Endodermal cell (in vitro differentiated cells): ENCODE measurements at regions not wholly inside any gene's neighbourhood (a gene's known extent, or its start where the extent isn't known, plus 50 kb on each side); places are given as distances from the start of the nearest gene placed in this dataset.
A peak's percentile ranks its signal among the peaks of the same experiment; 100 is the strongest.

ENCODE experiments used
- DNase-seq: peaks from one replicate; pipeline ENCODE4 v3.0.0-alpha.2; 2017
- H3K27ac ChIP-seq: 2 replicates; pipeline ENCODE4 v1.5.1; 2013; ENCODE audit warnings: mild to moderate bottlenecking, low read depth, low read length, moderate library complexity
- H3K27me3 ChIP-seq: 2 replicates; pipeline ENCODE4 v1.6.1; 2013; ENCODE audit warnings: mild to moderate bottlenecking, low read length, moderate library complexity; ENCODE audit not compliant: insufficient read depth, control insufficient read depth, poor library complexity, severe bottlenecking
- H3K36me3 ChIP-seq: 2 replicates; pipeline ENCODE4 v1.7.0; 2013; ENCODE audit warnings: mild to moderate bottlenecking, low read length, moderate library complexity; ENCODE audit not compliant: control insufficient read depth, insufficient read depth
- H3K4me1 ChIP-seq: one replicate; pipeline ENCODE4 v1.7.0; 2013; ENCODE audit warnings: low read length; ENCODE audit not compliant: control insufficient read depth, insufficient read depth
- H3K4me3 ChIP-seq: 2 replicates; pipeline ENCODE4 v1.5.1; 2013; ENCODE audit warnings: mild to moderate bottlenecking, low read length, moderate library complexity
- H3K9ac ChIP-seq: 2 replicates; pipeline ENCODE4 v1.6.1; 2013; ENCODE audit warnings: mild to moderate bottlenecking, low read length, moderate library complexity; ENCODE audit not compliant: poor library complexity, severe bottlenecking; ENCODE audit errors: extremely low read depth
- H3K9me3 ChIP-seq: 2 replicates; pipeline ENCODE4 v1.6.1; 2013; ENCODE audit warnings: mild to moderate bottlenecking, low read length, moderate library complexity; ENCODE audit not compliant: control insufficient read depth
- H3K27ac Mint-ChIP-seq: 2 replicates; pipeline ENCODE4 v1.8.0; 2020; ENCODE audit warnings: mixed read lengths
- H3K27me3 Mint-ChIP-seq: 2 replicates; pipeline ENCODE4 v1.8.0; 2021; ENCODE audit warnings: mild to moderate bottlenecking, mixed read lengths; ENCODE audit not compliant: insufficient read depth
- H3K36me3 Mint-ChIP-seq: 2 replicates; pipeline ENCODE4 v1.8.0; 2020; ENCODE audit warnings: low read depth, mixed read lengths
- H3K4me1 Mint-ChIP-seq: 2 replicates; pipeline ENCODE4 v1.8.0; 2020; ENCODE audit warnings: mixed read lengths
- H3K4me3 Mint-ChIP-seq: 2 replicates; pipeline ENCODE4 v1.8.0; 2020; ENCODE audit warnings: mild to moderate bottlenecking, moderate library complexity, mixed read lengths
- H3K9me3 Mint-ChIP-seq: 2 replicates; pipeline ENCODE4 v1.8.0; 2020; ENCODE audit warnings: mild to moderate bottlenecking, mixed read lengths
- CTCF ChIP-seq: fragments of 200-600 bp; sonication (generic); conservative IDR thresholded peaks from 2 replicates; pipeline ENCODE4 v1.5.0; 2021; ENCODE audit warnings: antibody characterized with exemption, mild to moderate bottlenecking
- WGBS, 2 experiments: methylation state at CpG; one replicate each; pipeline versions ENCODE4 v1.1.5 to v1.1.7; 2013; ENCODE audit warnings: missing lambda C conversion rate in 2 of 2, mixed read lengths in 1 of 2; ENCODE audit not compliant: insufficient coverage in 1 of 2, insufficient read length in 1 of 2; 5-methylcytosine and 5-hydroxymethylcytosine counted together

GRCh38 chrX:88526385-88526784 lies 220.6 kb upstream of the CPXCR1 start:
- Histone ChIP-seq H3K9ac (no peak overlapping the region), H3K27me3 (no peaks in the 10 kb centered on the region), H3K4me1 (no peaks in the 10 kb centered on the region), H3K9me3 (no peaks in the 10 kb centered on the region), H3K36me3 (no peaks in the 10 kb centered on the region), H3K4me3 (no peak overlapping the region), H3K27ac (no peak overlapping the region)
- Mint-ChIP-seq H3K4me1 (no peaks in the 10 kb centered on the region), H3K27ac (no peak overlapping the region), H3K27me3 (no peaks in the 10 kb centered on the region), H3K4me3 (no peak overlapping the region), H3K36me3 (no peaks in the 10 kb centered on the region), H3K9me3 (peaks cover 10% of the 10 kb centered on the region)
- no peak for DNase-seq
- WGBS, 2 experiments: no CpG with 5 or more reads among the region's 1 CpG
- no peak for TF ChIP-seq CTCF

- H3K4me1 Mint-ChIP-seq: peaks cover 15% of the 10 kb centered on the region
- H3K36me3 Mint-ChIP-seq: no peaks in the 10 kb centered on the region
- no peak overlapping the region for H3K4me3 ChIP-seq
- 87% methylated on average over 2 of the region's 3 CpGs; no CpG with 5 or more reads in 1 of the 2 experiments for WGBS, 2 experiments
- H3K9ac ChIP-seq: no peak overlapping the region
- no peak for DNase-seq
- H3K27me3 ChIP-seq: no peaks in the 10 kb centered on the region
- H3K27ac Mint-ChIP-seq: no peak overlapping the region
- H3K27ac ChIP-seq: no peak overlapping the region
- no peaks in the 10 kb centered on the region for H3K36me3 ChIP-seq
- H3K9me3 Mint-ChIP-seq: peaks cover 3% of the 10 kb centered on the region
- H3K27me3 Mint-ChIP-seq: no peaks in the 10 kb centered on the region
- H3K4me1 ChIP-seq: no peaks in the 10 kb centered on the region
- no peaks in the 10 kb centered on the region for H3K9me3 ChIP-seq
- no peak for TF ChIP-seq CTCF
- H3K4me3 Mint-ChIP-seq: no peak overlapping the region
Observed at GRCh38 chrX:88558421-88558820, 188.6 kb upstream of the CPXCR1 start.

GRCh38 chrX:88560673-88561330 lies 186.2 kb upstream of the CPXCR1 start:
- Histone ChIP-seq H3K36me3 (no peaks in the 10 kb centered on the region), H3K4me3 (peak overlapping the region; percentile 49), H3K27ac (no peak overlapping the region), H3K9ac (no peak overlapping the region), H3K4me1 (no peaks in the 10 kb centered on the region), H3K27me3 (no peaks in the 10 kb centered on the region), H3K9me3 (no peaks in the 10 kb centered on the region)
- H3K9me3 Mint-ChIP-seq: peaks cover 5% of the 10 kb centered on the region
- no peak for TF ChIP-seq CTCF
- whole genome bisulfite sequencing, 2 experiments: 35 to 58% methylated on average over 3 of the region's 4 CpGs
- H3K27ac Mint-ChIP-seq: peak overlapping the region; percentile 92
- peak overlapping the region; percentile 3 for H3K4me3 Mint-ChIP-seq
- no peaks in the 10 kb centered on the region for H3K36me3 Mint-ChIP-seq
- peaks cover 15% of the 10 kb centered on the region for H3K4me1 Mint-ChIP-seq
- no peaks in the 10 kb centered on the region for H3K27me3 Mint-ChIP-seq
- no peak for DNase-seq
